ENCODE measurements at regions not wholly inside any gene's neighbourhood (a gene's known extent, or its start where the extent isn't known, plus 50 kb on each side); places are given as distances from the start of the nearest gene placed in this dataset.
"Not testable (repeated sequence)": the region's sequence is repeated elsewhere in the genome, so short reads cannot be mapped to it uniquely, and the experiment has no call there.

GRCh38 chr6:18634912-18635311, 247.8 kb downstream of the RNF144B start:
- FAIRE-seq (no peak), DNase-seq (no peak), ATAC-seq (no peak)
- intact Hi-C loops (cut with DNase I), result no loop called here
- H3K27me3 ChIP-seq, result no peaks in the 10 kb centered on the region
- no peak overlapping the region for H3K4me3 ChIP-seq
- 81 to 91% methylated on average over 6 of the region's 6 CpGs for WGBS, 2 donors
- H3K9me3 ChIP-seq, result no peaks in the 10 kb centered on the region
- no peaks in the 10 kb centered on the region for H3K4me1 ChIP-seq
- TF ChIP-seq CTCF (IDR thresholded peaks at IDR 0.05), result no peak
- H3K36me3 ChIP-seq, result no peaks in the 10 kb centered on the region
- H3K27ac ChIP-seq, result no peak overlapping the region

GRCh38 chr6:18640134-18640533, 253.0 kb downstream of the RNF144B start:
- H3K27me3 ChIP-seq, result peaks cover 0 to 3% (median 0%) of the 10 kb centered on the region in 4 donors
- H3K27ac ChIP-seq, result no peak overlapping the region
- H3K4me3 ChIP-seq, result no peak overlapping the region
- H3K4me1 ChIP-seq, result no peaks in the 10 kb centered on the region
- FAIRE-seq (no peak), ATAC-seq (no peak), DNase-seq (no peak)
- no peaks in the 10 kb centered on the region for H3K9me3 ChIP-seq
- H3K36me3 ChIP-seq, result no peaks in the 10 kb centered on the region
- TF ChIP-seq CTCF (IDR thresholded peaks at IDR 0.05), result no peak
- intact Hi-C loops (cut with DNase I), result no loop called here

- Histone ChIP-seq H3K27ac (no peak overlapping the region), H3K27me3 (peaks cover 0 to 3% (median 0%) of the 10 kb centered on the region in 4 donors), H3K9me3 (no peaks in the 10 kb centered on the region), H3K4me3 (no peak overlapping the region), H3K36me3 (no peaks in the 10 kb centered on the region), H3K4me1 (no peaks in the 10 kb centered on the region)
- DNase-seq (no peak), FAIRE-seq (no peak), ATAC-seq (no peak)
- no peak for TF ChIP-seq CTCF (IDR thresholded peaks at IDR 0.05)
- 26 to 46% methylated on average over 1 of the region's 1 CpG for WGBS, 2 donors
- intact Hi-C loops (cut with DNase I), result no loop called here
These were observed 253.6 kb downstream of the RNF144B start for GRCh38 chr6:18640754-18641153.

GRCh38 chr6:18654821-18655220, 267.7 kb downstream of the RNF144B start:
- no peaks in the 10 kb centered on the region for H3K4me1 ChIP-seq
- H3K4me3 ChIP-seq, result no peak overlapping the region
- intact Hi-C loops (cut with DNase I), result no loop called here
- no peak overlapping the region for H3K27ac ChIP-seq
- H3K36me3 ChIP-seq, result no peaks in the 10 kb centered on the region
- TF ChIP-seq CTCF (IDR thresholded peaks at IDR 0.05), result no peak
- no peak for DNase-seq
- H3K27me3 ChIP-seq, result no peaks in the 10 kb centered on the region
- H3K9me3 ChIP-seq, result no peaks in the 10 kb centered on the region
- ATAC-seq, result no peak
- no peak for FAIRE-seq

- no peaks in the 10 kb centered on the region for H3K4me1 ChIP-seq
- H3K27ac ChIP-seq, result no peak overlapping the region
- H3K27me3 ChIP-seq, result no peaks in the 10 kb centered on the region
- no peak overlapping the region for H3K4me3 ChIP-seq
- no peaks in the 10 kb centered on the region for H3K9me3 ChIP-seq
- WGBS, 2 donors, result 72 to 86% methylated on average over 5 of the region's 5 CpGs
- FAIRE-seq, result no peak
- DNase-seq, result peak in 2 of 6 donors; percentile 9 to 34
- H3K36me3 ChIP-seq, result no peaks in the 10 kb centered on the region
- ATAC-seq, result no peak
- no peak for TF ChIP-seq CTCF (IDR thresholded peaks at IDR 0.05)
- intact Hi-C loops (cut with DNase I), result no loop called here
These were observed 269.4 kb downstream of the RNF144B start for GRCh38 chr6:18656506-18656905.

GRCh38 chr6:18659994-18660393, 272.8 kb downstream of the RNF144B start:
- 71 to 90% methylated on average over 5 of the region's 5 CpGs for WGBS, 2 donors
- H3K9me3 ChIP-seq; H3K4me3 ChIP-seq; H3K27ac ChIP-seq; DNase-seq; H3K4me1 ChIP-seq; ATAC-seq; H3K36me3 ChIP-seq; FAIRE-seq; H3K27me3 ChIP-seq; intact Hi-C loops (cut with DNase I): not testable (repeated sequence)
